ENCODE measurements at regions not wholly inside any gene's neighbourhood (a gene's known extent, or its start where the extent isn't known, plus 50 kb on each side); places are given as distances from the start of the nearest gene placed in this dataset.

- TF ChIP-seq POLR2A (IDR thresholded peaks at IDR 0.05; ENCODE audit: low read length) (no peak), GATA1 (IDR thresholded peaks at IDR 0.05; ENCODE audit: low read depth, low read length) (no peak)
Observed at GRCh38 chr5:165244407-165244806, 1739.0 kb downstream of the MAT2B start.
